ENCODE measurements at regions not wholly inside any gene's neighbourhood (a gene's known extent, or its start where the extent isn't known, plus 50 kb on each side); places are given as distances from the start of the nearest gene placed in this dataset.

GRCh38 chr5:98308231-98308630, 465.2 kb upstream of the RGMB start:
- TF ChIP-seq POLR2A (IDR thresholded peaks at IDR 0.05): no peak
- TF ChIP-seq, protein P1, sequence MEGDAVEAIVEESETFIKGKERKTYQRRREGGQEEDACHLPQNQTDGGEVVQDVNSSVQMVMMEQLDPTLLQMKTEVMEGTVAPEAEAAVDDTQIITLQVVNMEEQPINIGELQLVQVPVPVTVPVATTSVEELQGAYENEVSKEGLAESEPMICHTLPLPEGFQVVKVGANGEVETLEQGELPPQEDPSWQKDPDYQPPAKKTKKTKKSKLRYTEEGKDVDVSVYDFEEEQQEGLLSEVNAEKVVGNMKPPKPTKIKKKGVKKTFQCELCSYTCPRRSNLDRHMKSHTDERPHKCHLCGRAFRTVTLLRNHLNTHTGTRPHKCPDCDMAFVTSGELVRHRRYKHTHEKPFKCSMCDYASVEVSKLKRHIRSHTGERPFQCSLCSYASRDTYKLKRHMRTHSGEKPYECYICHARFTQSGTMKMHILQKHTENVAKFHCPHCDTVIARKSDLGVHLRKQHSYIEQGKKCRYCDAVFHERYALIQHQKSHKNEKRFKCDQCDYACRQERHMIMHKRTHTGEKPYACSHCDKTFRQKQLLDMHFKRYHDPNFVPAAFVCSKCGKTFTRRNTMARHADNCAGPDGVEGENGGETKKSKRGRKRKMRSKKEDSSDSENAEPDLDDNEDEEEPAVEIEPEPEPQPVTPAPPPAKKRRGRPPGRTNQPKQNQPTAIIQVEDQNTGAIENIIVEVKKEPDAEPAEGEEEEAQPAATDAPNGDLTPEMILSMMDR (IDR thresholded peaks at IDR 0.05): no peak
